CD4-positive, alpha-beta T cell (primary cell): ENCODE measurements at regions not wholly inside any gene's neighbourhood (a gene's known extent, or its start where the extent isn't known, plus 50 kb on each side); places are given as distances from the start of the nearest gene placed in this dataset.

Experiments used
- ATAC-seq: fragments of 200-7000 bp; cut with Tn5 transposase; one replicate; pipeline ENCODE4 v1.10.0; 2022; ENCODE audit warnings: mild to moderate bottlenecking; ENCODE audit not compliant: poor library complexity
- CTCF ChIA-PET: fragments of 350-600 bp; sonication (Branson Sonifier 250); formaldehyde crosslinking; loops from one replicate; lab custom pipeline; 2021; ENCODE audit warnings: antibody characterized with exemption, inconsistent platforms; lab: Charles Lee
- POLR2A ChIA-PET: fragments of 350-600 bp; sonication (Branson Sonifier 250); formaldehyde crosslinking; loops from one replicate; lab custom pipeline; 2021; ENCODE audit warnings: antibody characterized with exemption, inconsistent platforms; lab: Charles Lee
- DNase-seq, 14 experiments: peaks; one replicate each; pipeline ENCODE4 v3.0.0-alpha.2; 2013 to 2020; ENCODE audit warnings: mixed read lengths in 2 of 14
- H3K27ac ChIP-seq, 2 donors: one replicate each; pipeline versions ENCODE4 v1.5.1 to v1.7.0; 2013; ENCODE audit warnings: low read length in 2 of 2, low read depth in 1 of 2, mild to moderate bottlenecking in 1 of 2
- H3K27me3 ChIP-seq, 2 experiments: 1 replicate in 1 of 2; 2 replicates in 1 of 2; pipeline versions ENCODE4 v1.6.1 to v1.7.0; 2013; ENCODE audit warnings: low read length in 2 of 2, control low read depth in 1 of 2, mild to moderate bottlenecking in 1 of 2, moderate library complexity in 1 of 2; ENCODE audit not compliant: insufficient read depth in 2 of 2, control insufficient read depth in 1 of 2
- H3K36me3 ChIP-seq: one replicate; pipeline ENCODE4 v1.6.1; 2013; ENCODE audit warnings: low read length, control low read depth; ENCODE audit not compliant: insufficient read depth
- H3K4me1 ChIP-seq: one replicate; pipeline ENCODE4 v1.6.1; 2013; ENCODE audit warnings: low read length, control low read depth; ENCODE audit not compliant: insufficient read depth
- H3K4me3 ChIP-seq: one replicate; pipeline ENCODE4 v1.5.1; 2013; ENCODE audit warnings: mild to moderate bottlenecking, low read length, moderate library complexity
- H3K9me3 ChIP-seq, 2 experiments: 1 replicate in 1 of 2; 2 replicates in 1 of 2; pipeline versions ENCODE4 v1.6.1 to v1.7.0; 2013; ENCODE audit warnings: low read length in 2 of 2, mild to moderate bottlenecking in 2 of 2, control low read depth in 1 of 2, moderate library complexity in 1 of 2; ENCODE audit not compliant: control insufficient read depth in 1 of 2, insufficient read depth in 1 of 2
- H3K27ac Mint-ChIP-seq: one replicate; pipeline ENCODE4 v1.8.0; 2020; ENCODE audit warnings: mixed read lengths
- H3K27me3 Mint-ChIP-seq: one replicate; pipeline ENCODE4 v1.8.0; 2021; ENCODE audit warnings: mixed read lengths
- H3K36me3 Mint-ChIP-seq: one replicate; pipeline ENCODE4 v1.8.0; 2021; ENCODE audit warnings: low read depth, mixed read lengths
- H3K4me1 Mint-ChIP-seq: one replicate; pipeline ENCODE4 v1.8.0; 2021; ENCODE audit warnings: low read depth, mixed read lengths
- H3K4me3 Mint-ChIP-seq: one replicate; pipeline ENCODE4 v1.8.0; 2020; ENCODE audit warnings: mild to moderate bottlenecking, mixed read lengths
- H3K9me3 Mint-ChIP-seq: one replicate; pipeline ENCODE4 v1.8.0; 2020; ENCODE audit warnings: mixed read lengths
- intact Hi-C, 2 experiments: fragments of 100-400 bp; cut with DNase I in 1 of 2; cut with micrococcal nuclease in 1 of 2; formaldehyde crosslinking; loops; one replicate each; pipeline versions ENCODE4 v1.15.1 to v1.9.0; 2023 to 2025; cut with DNase I, micrococcal nuclease
- TF ChIP-seq, protein P1 (sequence below): fragments of 200-600 bp; IDR thresholded peaks from one replicate; pipeline ENCODE4 v1.8.0; 2022; ENCODE audit warnings: antibody characterized with exemption, mild to moderate bottlenecking

DNA sequence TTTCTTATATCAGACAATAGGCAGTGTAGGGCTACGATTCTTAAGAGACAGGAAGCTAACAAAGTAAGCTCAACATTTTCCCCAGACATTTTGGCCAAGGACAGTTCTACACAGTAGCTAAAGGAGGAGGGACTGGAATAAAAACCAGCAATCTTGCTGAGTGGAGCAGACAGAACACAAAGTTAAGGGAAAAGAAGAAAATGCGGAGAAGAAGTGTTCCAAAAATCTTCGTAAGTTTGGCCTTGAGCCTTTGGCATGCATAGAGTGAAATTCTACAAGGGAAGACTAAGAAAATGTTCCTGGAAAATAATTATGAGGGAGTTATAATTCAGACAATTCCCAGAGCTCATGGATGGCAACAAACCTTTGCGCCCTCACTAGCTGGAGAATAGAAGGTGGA lies 748.0 kb upstream of the CTNND2 start:
- CTCF ChIA-PET = no interaction called here
- H3K27me3 ChIP-seq = no peaks in the 10 kb centered on the region
- no peaks in the 10 kb centered on the region for H3K36me3 ChIP-seq
- intact Hi-C loops = no loop called here
- TF ChIP-seq, protein P1, sequence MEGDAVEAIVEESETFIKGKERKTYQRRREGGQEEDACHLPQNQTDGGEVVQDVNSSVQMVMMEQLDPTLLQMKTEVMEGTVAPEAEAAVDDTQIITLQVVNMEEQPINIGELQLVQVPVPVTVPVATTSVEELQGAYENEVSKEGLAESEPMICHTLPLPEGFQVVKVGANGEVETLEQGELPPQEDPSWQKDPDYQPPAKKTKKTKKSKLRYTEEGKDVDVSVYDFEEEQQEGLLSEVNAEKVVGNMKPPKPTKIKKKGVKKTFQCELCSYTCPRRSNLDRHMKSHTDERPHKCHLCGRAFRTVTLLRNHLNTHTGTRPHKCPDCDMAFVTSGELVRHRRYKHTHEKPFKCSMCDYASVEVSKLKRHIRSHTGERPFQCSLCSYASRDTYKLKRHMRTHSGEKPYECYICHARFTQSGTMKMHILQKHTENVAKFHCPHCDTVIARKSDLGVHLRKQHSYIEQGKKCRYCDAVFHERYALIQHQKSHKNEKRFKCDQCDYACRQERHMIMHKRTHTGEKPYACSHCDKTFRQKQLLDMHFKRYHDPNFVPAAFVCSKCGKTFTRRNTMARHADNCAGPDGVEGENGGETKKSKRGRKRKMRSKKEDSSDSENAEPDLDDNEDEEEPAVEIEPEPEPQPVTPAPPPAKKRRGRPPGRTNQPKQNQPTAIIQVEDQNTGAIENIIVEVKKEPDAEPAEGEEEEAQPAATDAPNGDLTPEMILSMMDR = no peak
- H3K9me3 Mint-ChIP-seq = peaks cover 13% of the 10 kb centered on the region
- H3K4me1 ChIP-seq = no peaks in the 10 kb centered on the region
- DNase-seq (no peak), ATAC-seq (no peak)
- no peak overlapping the region for H3K4me3 Mint-ChIP-seq
- H3K27me3 Mint-ChIP-seq = no peaks in the 10 kb centered on the region
- no peak overlapping the region for H3K4me3 ChIP-seq
- peaks cover 4% of the 10 kb centered on the region in 2 experiments for H3K9me3 ChIP-seq
- no peak overlapping the region for H3K27ac ChIP-seq
- POLR2A ChIA-PET = no interaction called here
- H3K27ac Mint-ChIP-seq = no peak overlapping the region
- no peaks in the 10 kb centered on the region for H3K4me1 Mint-ChIP-seq
- no peaks in the 10 kb centered on the region for H3K36me3 Mint-ChIP-seq

DNA sequence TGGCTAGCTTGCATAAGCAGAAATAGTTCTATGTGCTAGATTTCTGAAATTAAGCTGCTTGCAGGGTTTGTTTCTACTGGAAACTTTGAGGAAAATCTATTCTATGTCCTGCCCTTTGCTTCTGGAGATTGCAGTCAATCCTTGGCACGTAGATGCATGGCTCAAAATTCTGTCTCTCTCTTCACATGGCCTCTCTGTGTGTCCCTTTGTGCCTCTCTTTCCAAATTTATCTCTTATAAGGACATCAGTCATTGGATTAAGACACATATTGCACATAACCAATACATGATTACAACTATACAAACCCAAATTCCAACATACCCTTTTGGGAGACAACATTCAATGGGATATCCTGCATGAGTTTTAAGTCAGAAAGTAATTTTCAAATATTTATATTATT lies 744.3 kb upstream of the CTNND2 start:
- ATAC-seq (no peak), DNase-seq (no peak)
- Mint-ChIP-seq H3K9me3 (peaks cover 7% of the 10 kb centered on the region), H3K4me1 (no peaks in the 10 kb centered on the region), H3K27ac (no peak overlapping the region), H3K4me3 (no peak overlapping the region), H3K36me3 (no peaks in the 10 kb centered on the region), H3K27me3 (no peaks in the 10 kb centered on the region)
- TF ChIP-seq, protein P1 = no peak
- CTCF ChIA-PET = no interaction called here
- intact Hi-C loops = no loop called here
- H3K4me3 ChIP-seq = no peak overlapping the region
- no peaks in the 10 kb centered on the region for H3K36me3 ChIP-seq
- POLR2A ChIA-PET = no interaction called here
- no peak overlapping the region for H3K27ac ChIP-seq
- peaks cover 4% of the 10 kb centered on the region in 2 experiments for H3K9me3 ChIP-seq
- H3K4me1 ChIP-seq = no peaks in the 10 kb centered on the region
- no peaks in the 10 kb centered on the region for H3K27me3 ChIP-seq

DNA sequence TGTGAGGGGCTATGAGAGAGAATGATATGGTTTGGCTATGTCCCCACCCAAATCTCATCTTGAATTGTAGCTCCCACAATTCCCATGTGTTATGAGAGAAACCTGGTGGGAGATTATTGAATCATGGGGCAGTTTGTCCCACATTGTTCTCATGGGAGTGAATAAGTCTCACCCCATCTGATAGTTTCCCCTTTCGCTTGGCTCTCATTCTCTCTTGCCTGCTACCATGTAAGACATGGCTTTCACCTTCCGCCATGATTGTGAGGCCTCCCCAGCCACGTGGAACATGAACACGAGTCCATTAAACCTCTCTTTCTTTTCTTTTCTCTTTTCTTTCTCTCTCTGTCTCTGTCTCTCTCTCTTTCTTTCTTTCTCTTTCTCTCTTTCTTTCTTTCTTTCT lies 743.4 kb upstream of the CTNND2 start:
- Mint-ChIP-seq H3K27ac (no peak overlapping the region), H3K4me3 (no peak overlapping the region), H3K27me3 (no peaks in the 10 kb centered on the region), H3K9me3 (peaks cover 10% of the 10 kb centered on the region), H3K4me1 (no peaks in the 10 kb centered on the region), H3K36me3 (no peaks in the 10 kb centered on the region)
- intact Hi-C loops = no loop called here
- DNase-seq (no peak), ATAC-seq (no peak)
- TF ChIP-seq, protein P1 = no peak
- no peak overlapping the region for H3K4me3 ChIP-seq
- H3K27me3 ChIP-seq = no peaks in the 10 kb centered on the region
- H3K27ac ChIP-seq = no peak overlapping the region
- CTCF ChIA-PET = no interaction called here
- no peaks in the 10 kb centered on the region for H3K36me3 ChIP-seq
- no peaks in the 10 kb centered on the region for H3K4me1 ChIP-seq
- POLR2A ChIA-PET = no interaction called here
- H3K9me3 ChIP-seq = peaks cover 4% of the 10 kb centered on the region in 2 experiments
